ENCODE measurements at regions not wholly inside any gene's neighbourhood (a gene's known extent, or its start where the extent isn't known, plus 50 kb on each side); places are given as distances from the start of the nearest gene placed in this dataset.

DNA sequence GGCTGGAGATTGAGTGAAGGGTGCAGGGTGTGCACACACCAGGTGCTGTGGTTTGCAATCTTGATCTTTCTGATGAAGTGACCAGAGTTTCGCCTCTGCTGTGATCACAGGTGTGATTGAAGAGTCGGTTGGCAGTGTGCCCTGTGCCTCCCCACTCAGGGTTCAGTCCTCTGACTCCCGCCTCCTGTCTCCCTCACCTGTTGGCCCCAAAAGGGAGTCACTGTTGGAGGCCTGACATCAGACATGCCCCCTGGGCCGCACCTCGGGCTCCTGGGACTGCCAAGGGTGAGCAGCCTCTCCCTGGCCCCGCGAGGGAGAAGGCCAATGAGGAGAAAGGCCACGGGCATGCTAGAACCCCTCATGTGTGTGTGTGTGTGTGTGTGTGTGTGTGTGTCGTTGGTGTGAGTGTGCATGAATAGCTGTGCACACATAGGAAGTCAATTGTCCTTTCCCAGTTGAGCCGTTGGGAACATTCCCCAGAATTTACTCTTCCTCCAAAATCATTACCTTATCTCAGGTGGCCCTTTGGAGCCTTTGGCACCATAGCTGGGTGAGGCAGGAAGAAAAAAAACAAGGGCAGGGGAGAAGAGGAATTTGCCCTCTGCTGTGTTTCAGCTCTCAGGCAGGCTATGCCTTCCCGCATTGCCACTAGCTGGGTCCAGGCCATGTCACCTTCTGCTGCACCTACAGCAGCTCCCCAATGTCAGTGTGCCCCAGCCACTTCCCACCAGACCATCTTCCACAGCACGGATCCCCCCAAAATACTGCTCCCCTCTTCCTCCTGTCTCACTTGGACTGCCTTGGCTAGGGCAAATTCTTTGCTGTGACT lies 78.1 kb upstream of the LAPTM4A start:
- no peak overlapping the region for H3K27ac ChIP-seq
- 22 to 67% methylated on average over 12 of the region's 12 CpGs for WGBS, 2 donors
- no peaks in the 10 kb centered on the region for H3K36me3 ChIP-seq
- H3K4me3 ChIP-seq, result no peak overlapping the region
- no peaks in the 10 kb centered on the region for H3K4me1 ChIP-seq
- no peaks in the 10 kb centered on the region for H3K9me3 ChIP-seq
- DNase-seq, result no peak
- TF ChIP-seq POLR2A (IDR thresholded peaks at IDR 0.05) (no peak), EP300 (IDR thresholded peaks at IDR 0.05) (no peak), POLR2AphosphoS5 (IDR thresholded peaks at IDR 0.05) (no peak)
- TF ChIP-seq, protein P1, sequence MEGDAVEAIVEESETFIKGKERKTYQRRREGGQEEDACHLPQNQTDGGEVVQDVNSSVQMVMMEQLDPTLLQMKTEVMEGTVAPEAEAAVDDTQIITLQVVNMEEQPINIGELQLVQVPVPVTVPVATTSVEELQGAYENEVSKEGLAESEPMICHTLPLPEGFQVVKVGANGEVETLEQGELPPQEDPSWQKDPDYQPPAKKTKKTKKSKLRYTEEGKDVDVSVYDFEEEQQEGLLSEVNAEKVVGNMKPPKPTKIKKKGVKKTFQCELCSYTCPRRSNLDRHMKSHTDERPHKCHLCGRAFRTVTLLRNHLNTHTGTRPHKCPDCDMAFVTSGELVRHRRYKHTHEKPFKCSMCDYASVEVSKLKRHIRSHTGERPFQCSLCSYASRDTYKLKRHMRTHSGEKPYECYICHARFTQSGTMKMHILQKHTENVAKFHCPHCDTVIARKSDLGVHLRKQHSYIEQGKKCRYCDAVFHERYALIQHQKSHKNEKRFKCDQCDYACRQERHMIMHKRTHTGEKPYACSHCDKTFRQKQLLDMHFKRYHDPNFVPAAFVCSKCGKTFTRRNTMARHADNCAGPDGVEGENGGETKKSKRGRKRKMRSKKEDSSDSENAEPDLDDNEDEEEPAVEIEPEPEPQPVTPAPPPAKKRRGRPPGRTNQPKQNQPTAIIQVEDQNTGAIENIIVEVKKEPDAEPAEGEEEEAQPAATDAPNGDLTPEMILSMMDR (IDR thresholded peaks at IDR 0.05), result no peak
- intact Hi-C loops (cut with DNase I), result loop anchor here (10.0 kb wide), 1 partner anchor 515 kb away; no protein-coding TSS in a partner anchor
- no peaks in the 10 kb centered on the region for H3K27me3 ChIP-seq

- no peaks in the 10 kb centered on the region for H3K27me3 ChIP-seq
- TF ChIP-seq, protein P1 (IDR thresholded peaks at IDR 0.05), result no peak
- TF ChIP-seq POLR2A (IDR thresholded peaks at IDR 0.05) (no peak), POLR2AphosphoS5 (IDR thresholded peaks at IDR 0.05) (no peak), EP300 (IDR thresholded peaks at IDR 0.05) (no peak)
- WGBS, 2 donors, result 33 to 74% methylated on average over 5 of the region's 5 CpGs
- no peaks in the 10 kb centered on the region for H3K9me3 ChIP-seq
- H3K4me1 ChIP-seq, result no peaks in the 10 kb centered on the region
- no peak overlapping the region for H3K4me3 ChIP-seq
- H3K27ac ChIP-seq, result no peak overlapping the region
- intact Hi-C loops (cut with DNase I), result no loop called here
- no peak for DNase-seq
- no peaks in the 10 kb centered on the region for H3K36me3 ChIP-seq
These were observed 77.3 kb upstream of the LAPTM4A start for GRCh38 chr2:20128506-20129330.

GRCh38 chr2:20126469-20126868 lies 75.0 kb upstream of the LAPTM4A start:
- intact Hi-C loops (cut with DNase I), result no loop called here
- H3K4me3 ChIP-seq, result no peak overlapping the region
- no peak for TF ChIP-seq EP300 (IDR thresholded peaks at IDR 0.05)
- no peak for TF ChIP-seq POLR2A (IDR thresholded peaks at IDR 0.05)
- TF ChIP-seq, protein P1 (IDR thresholded peaks at IDR 0.05), result no peak
- TF ChIP-seq POLR2AphosphoS5 (IDR thresholded peaks at IDR 0.05), result no peak
- no peak for DNase-seq
- WGBS, 2 donors, result 91 to 98% methylated on average over 3 of the region's 3 CpGs
- no peak overlapping the region for H3K27ac ChIP-seq
- H3K36me3 ChIP-seq, result no peaks in the 10 kb centered on the region
- no peaks in the 10 kb centered on the region for H3K4me1 ChIP-seq
- no peaks in the 10 kb centered on the region for H3K27me3 ChIP-seq
- H3K9me3 ChIP-seq, result no peaks in the 10 kb centered on the region

DNA sequence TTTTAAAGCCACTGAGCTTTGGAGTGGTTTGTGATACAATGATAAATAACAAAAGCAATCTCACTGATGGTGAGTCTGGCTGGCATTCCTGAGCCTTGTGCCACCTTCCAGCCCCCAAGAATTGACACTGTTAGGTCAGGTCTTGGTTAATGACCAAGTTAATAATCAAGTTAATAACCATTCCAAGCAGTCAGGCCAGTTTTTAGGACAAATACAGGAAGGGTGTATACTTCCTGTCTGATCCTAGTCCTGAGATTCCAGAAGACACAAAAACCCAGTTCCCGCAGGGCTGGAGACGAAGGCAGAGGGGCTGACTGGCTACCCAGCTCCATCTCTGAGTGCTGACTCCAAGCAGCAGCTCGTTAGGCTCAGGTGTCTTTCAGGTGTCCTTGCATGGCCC lies 74.6 kb upstream of the LAPTM4A start:
- Histone ChIP-seq H3K9me3 (no peaks in the 10 kb centered on the region), H3K27ac (no peak overlapping the region), H3K4me1 (no peaks in the 10 kb centered on the region), H3K27me3 (no peaks in the 10 kb centered on the region), H3K4me3 (no peak overlapping the region), H3K36me3 (no peaks in the 10 kb centered on the region)
- intact Hi-C loops (cut with DNase I), result no loop called here
- WGBS, 2 donors, result 78 to 80% methylated on average over 3 of the region's 3 CpGs
- no peak for DNase-seq
- no peak for TF ChIP-seq POLR2AphosphoS5 (IDR thresholded peaks at IDR 0.05)
- TF ChIP-seq EP300 (IDR thresholded peaks at IDR 0.05), result no peak
- no peak for TF ChIP-seq POLR2A (IDR thresholded peaks at IDR 0.05)
- TF ChIP-seq, protein P1 (IDR thresholded peaks at IDR 0.05), result no peak

All from sigmoid colon (tissue), 6 donors.